GM10248 (cell line): ENCODE measurements at regions not wholly inside any gene's neighbourhood (a gene's known extent, or its start where the extent isn't known, plus 50 kb on each side); places are given as distances from the start of the nearest gene placed in this dataset.

Source experiments
- CTCF ChIA-PET: fragments of 300-600 bp; sonication (Branson Sonifier 250); formaldehyde crosslinking; extraction: SDS; loops from one replicate; lab custom pipeline; 2021; ENCODE audit warnings: antibody characterized with exemption; lab: Yijun Ruan, JAX
- POLR2A ChIA-PET: fragments of 350-650 bp; sonication (Branson Sonifier 250); formaldehyde crosslinking; extraction: SDS; loops from one replicate; lab custom pipeline; 2020; ENCODE audit warnings: antibody characterized with exemption; lab: Yijun Ruan, JAX
- DNase-seq: peaks from one replicate; pipeline ENCODE4 v3.0.0; 2012; ENCODE audit errors: extremely low spot score
- CTCF ChIP-seq: IDR thresholded peaks from 2 replicates; pipeline ENCODE4 v1.5.1; 2012; ENCODE audit warnings: mild to moderate bottlenecking, low read depth; ENCODE audit errors: extremely low read depth, missing control alignments, control extremely low read depth

DNA sequence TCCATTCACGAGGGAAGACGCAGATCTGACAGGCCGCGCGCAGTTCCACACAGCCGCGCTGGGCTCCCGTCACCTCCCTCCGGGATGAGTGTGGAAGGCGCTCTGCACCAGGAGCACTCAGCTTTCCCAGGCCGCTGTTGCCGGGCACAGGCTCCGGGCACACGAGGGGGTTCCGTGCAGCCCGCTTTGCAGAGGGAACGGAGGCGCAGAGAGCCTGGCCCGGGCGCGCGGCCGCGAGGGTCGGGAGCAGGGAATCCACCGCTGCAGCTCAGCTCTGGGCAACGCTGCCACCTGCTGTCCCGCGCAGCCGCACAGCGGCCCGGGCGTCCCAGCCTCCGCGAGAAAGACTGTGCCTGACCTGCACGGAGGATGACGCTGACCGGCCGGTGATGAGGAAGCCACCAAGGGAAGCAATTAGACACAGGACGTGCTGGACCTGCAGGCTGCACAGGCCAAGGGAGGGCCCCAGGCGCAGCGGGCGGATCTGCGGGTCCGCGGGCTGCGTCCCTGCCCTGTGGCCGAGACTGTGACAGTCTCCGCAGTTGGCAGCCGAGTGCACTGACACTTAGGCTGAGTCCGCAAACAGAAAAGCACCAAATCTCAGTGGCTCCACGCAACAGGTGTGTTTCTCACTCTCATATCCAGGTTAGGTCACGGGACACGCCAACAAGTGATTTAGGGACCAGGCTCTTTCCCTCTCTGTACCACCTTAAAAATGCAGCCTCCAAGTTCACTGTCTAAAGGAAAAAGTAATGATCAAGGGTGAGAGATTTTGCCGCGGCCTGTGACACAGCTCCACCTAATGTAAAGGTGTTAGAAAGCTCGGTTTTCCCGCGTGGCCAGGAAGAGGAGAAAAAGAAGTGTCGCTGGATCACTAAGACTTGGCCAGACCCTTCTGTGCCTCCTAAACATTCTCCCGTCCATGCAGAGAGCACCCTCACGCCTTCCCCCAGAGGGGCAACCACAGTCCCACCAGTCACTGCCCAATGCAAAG is 94.5 kb downstream of the SEC61G start:
- ChIA-PET CTCF (no interaction called here), POLR2A (no interaction called here)
- peak; percentile 64 for TF ChIP-seq CTCF
- peak; percentile 54 for DNase-seq

DNA sequence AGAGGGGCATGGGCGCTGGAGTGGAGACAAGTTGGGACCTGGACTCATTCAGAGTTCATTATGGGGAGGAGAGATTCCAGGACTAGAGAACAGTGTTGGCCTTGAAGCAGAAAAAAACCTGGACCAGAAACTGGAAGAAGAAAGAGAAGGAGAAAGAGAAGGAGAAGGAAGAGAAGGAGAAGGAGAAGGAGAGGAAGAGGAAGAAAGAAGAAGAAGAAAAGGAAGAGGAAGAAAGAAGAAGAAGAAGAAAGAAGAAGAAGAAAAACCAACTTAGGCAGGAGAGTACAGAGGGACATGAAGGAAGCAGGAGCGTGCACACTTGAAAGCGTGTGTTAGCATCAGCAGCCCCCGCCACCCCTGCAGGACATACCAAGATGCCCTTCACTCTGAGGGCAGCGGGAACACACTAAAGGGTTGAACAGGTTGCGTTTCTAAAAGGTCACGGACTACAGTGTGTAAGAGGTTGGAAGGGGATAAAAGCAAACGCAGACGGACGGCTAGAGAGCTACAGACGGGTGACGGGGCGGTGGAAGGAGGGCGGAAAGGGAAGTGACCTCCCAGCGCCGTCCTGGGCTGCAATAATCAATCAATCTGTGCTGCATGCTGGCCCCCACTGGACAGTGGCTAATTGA is 95.3 kb downstream of the SEC61G start:
- no peak for TF ChIP-seq CTCF
- CTCF ChIA-PET = no interaction called here
- POLR2A ChIA-PET = no interaction called here
- no peak for DNase-seq

GRCh38 chr7:54663186-54663585 is 95.8 kb downstream of the SEC61G start:
- CTCF ChIA-PET = interaction anchor here (3.0 kb wide), 1 partner anchor 11 kb away, joined by 7 read pairs; no protein-coding TSS in a partner anchor
- POLR2A ChIA-PET = no interaction called here
- TF ChIP-seq CTCF = no peak

GRCh38 chr7:54662701-54663100 is 96.3 kb downstream of the SEC61G start:
- no peak for TF ChIP-seq CTCF
- ChIA-PET POLR2A (no interaction called here), CTCF (interaction anchor here (3.0 kb wide), 1 partner anchor 11 kb away, joined by 7 read pairs; no protein-coding TSS in a partner anchor)
- no peak for DNase-seq

More at GRCh38 chr7:54663186-54663585, 95.8 kb downstream of the SEC61G start:
- DNase-seq = no peak

DNA sequence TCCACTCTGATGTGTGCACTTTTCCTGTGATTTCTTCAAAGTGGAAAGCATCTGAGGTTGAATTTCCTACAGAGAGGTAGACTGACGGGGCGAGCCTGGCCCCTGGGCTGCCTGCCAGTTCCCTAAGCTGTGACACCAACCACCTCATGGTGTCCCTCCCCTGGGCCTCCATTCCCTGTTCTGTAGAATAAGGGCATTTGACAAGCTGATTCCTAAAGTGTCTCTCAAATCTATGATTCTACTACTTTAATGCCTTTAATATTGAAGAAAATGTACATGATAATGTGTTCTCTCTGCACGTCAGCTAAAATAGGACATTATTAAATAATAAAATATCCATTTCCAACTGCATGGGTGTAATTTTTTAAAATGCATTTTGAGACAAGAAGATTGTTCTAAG is 105.1 kb downstream of the SEC61G start:
- CTCF ChIA-PET = no interaction called here
- no peak for TF ChIP-seq CTCF
- DNase-seq = no peak
- POLR2A ChIA-PET = no interaction called here

- no peak for TF ChIP-seq CTCF
- CTCF ChIA-PET = interaction anchor here (0.9 kb wide), 1 partner anchor 20 kb away, joined by 4 read pairs; no protein-coding TSS in a partner anchor
- POLR2A ChIA-PET = no interaction called here
- DNase-seq = no peak
These were observed 100.9 kb downstream of the VSTM2A start for GRCh38 chr7:54643064-54643463.
